DMS 273 treated with DMSO at 0.1 percent for 48 hours (cell line): ENCODE measurements at regions not wholly inside any gene's neighbourhood (a gene's known extent, or its start where the extent isn't known, plus 50 kb on each side); places are given as distances from the start of the nearest gene placed in this dataset.
"Not testable (repeated sequence)": the region's sequence is repeated elsewhere in the genome, so short reads cannot be mapped to it uniquely, and the experiment has no call there.

Experiments
- DNase-seq: peaks from one replicate; lab custom pipeline; 2025; lab: John Stamatoyannopoulos, UW

- DNase-seq: no peak
Observed at GRCh38 chr18:56443166-56443907, 195.1 kb downstream of the TXNL1 start.

DNA sequence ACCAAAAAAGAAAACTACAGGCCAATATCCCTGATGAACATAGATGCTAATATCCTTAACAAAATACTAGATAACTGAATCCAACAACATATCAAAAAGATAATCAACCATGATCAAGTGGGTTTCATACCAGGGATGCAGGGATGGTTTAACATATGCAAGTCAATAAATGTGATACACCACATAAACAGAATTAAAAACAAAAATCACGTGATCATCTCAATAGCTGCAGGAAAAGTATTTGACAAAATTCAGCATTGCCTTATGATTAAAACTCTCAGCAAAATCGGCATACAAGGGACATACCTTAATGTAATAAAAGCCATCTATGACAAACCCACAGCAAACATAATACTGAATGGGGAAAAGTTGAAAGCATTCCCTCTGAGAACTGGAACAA lies 199.9 kb downstream of the TXNL1 start:
- not testable (repeated sequence) for DNase-seq

GRCh38 chr18:56436651-56437050 lies 201.7 kb downstream of the TXNL1 start:
- no peak for DNase-seq

- DNase-seq: no peak
Observed at GRCh38 chr18:56433919-56434318, 204.5 kb downstream of the TXNL1 start.

- no peak for DNase-seq
Observed at GRCh38 chr18:56431551-56431950, 206.8 kb downstream of the TXNL1 start.

GRCh38 chr18:56423626-56424025 lies 214.8 kb downstream of the TXNL1 start:
- DNase-seq: no peak

DNA sequence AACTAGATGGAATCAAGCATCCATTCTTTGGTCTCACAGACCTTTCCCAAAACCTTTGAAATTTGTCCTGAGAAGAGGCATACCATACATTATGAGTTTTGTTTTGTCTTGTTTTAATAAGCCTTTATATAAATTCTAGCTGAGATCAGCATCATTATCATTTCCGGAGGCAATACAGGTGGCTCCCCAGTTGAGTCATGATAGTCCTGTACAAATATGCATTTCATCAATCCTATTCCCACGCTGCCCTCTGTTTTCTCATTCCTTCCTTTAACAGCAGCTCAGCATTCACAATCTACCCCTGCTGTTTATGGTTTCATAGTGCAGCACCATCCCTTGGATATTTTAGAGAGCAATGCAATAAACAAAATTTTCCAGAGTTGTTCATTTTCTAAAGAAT lies 216.7 kb downstream of the TXNL1 start:
- no peak for DNase-seq

DNA sequence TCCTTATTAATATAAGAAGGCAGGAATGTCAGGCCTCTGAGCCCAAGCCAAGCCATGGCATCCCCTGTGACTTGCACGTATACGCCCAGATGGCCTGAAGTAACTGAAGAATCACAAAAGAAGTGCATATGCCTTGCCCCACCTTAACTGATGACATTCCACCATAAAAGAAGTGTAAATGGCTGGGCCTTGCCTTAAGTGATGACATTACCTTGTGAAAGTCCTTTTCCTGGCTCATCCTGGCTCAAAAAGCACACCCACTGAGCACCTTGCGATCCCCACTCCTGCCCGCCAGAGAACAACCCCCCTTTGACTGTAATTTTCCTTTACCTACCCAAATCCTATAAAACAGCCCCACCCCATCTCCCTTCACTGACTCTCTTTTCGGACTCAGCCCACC lies 217.5 kb downstream of the TXNL1 start:
- DNase-seq: not testable (repeated sequence)

- DNase-seq: no peak
Observed at GRCh38 chr18:56414357-56414756, 224.0 kb downstream of the TXNL1 start.

DNA sequence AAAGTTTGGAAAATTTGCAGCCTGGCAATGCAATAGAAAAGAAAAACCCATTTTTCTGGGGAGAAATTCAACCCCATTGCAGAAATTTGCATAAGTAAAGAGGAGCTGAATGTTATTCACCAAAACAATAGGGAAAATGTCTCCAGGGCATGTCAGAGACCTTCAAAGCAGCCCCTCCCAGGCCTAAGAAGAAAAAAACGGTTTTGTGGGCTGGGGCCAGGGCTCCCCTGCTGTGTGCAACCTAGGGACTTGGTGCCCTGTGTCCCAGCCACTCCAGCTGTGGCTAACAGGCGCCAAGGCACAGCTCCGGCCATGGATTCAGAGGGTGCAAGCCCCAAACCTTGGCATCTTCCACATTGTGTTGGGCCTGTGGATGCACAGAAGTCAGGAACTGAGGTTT lies 224.5 kb downstream of the TXNL1 start:
- DNase-seq: no peak

DNA sequence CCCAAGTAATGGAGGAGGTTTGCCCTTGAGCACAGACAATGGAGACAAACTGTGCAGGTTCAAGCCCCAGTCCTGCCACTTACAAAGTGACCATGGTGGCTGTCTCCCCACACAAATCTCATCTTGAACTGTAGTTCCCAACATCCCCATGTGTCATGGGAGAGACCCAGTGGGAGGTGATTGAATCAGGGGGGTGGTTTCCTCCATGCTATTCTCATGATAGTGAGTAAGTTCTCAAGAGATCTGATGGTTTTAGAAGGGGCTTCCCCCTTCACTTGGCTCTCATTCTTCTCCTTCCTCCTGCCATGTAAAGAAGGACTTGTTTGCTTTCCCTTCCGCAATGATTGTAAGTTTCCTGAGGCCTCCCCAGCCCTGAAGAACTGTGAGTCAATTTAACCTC lies 225.4 kb downstream of the TXNL1 start:
- DNase-seq: no peak

GRCh38 chr18:56409736-56410135 lies 228.7 kb downstream of the TXNL1 start:
- DNase-seq: no peak

DNA sequence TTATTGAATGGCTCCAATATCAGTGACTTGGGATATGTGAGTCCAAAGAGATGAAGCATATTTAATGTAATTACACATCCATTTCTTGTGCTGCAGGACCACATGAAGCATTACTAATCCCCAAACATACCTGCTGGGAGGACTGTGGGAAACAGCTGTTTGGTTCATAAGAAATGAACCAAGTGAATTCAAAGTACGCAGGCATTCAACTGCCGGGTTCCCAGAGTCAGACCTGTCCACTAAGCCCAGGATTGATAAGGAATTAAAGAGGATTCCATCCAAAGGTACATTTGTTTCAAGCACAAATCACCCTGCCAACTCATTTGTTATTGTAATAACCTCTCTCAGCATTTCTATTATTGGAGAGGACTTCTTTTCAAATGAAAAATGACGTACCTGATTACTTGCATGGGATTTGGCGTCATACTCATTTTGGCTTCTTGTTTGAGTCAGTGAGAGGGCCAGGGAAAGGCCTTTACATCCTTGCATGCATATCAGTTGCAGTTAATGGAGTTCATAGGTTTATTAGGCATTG lies 230.7 kb downstream of the TXNL1 start:
- DNase-seq: no peak

- DNase-seq: no peak
Observed at GRCh38 chr18:56402872-56403516, 235.4 kb downstream of the TXNL1 start.

- DNase-seq: no peak
Observed at GRCh38 chr18:56393870-56394269, 244.5 kb downstream of the TXNL1 start.

DNA sequence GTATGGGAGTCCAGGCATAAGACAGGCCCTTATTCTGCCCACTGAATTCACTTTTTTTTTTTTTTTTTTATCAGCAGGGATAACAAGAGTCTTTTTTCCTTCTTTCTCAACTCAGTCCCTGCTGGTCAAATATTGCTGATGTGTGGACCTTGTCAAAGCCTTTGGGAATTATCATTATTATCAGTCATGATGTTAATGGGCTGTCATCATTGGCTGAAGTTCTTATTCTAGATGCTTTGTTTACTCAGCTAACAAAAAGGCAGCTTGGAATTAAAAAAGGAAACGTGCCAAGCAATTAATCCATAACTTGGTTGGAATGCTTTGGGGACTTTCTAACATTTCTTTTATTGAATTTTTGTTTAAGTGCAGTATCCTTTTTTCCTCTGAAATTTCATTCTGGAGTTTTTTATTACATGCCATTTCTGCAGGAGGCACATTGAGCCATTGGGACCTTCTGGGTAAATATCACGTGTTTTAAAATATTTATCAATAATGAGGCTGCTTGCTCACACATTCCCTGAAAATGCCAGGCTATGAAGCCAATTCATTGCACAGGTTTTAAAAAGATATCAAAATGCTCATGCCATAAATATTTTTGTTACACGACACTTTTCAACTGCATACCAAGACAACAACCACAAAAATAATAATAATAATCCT lies 246.3 kb downstream of the TXNL1 start:
- DNase-seq: no peak

GRCh38 chr18:56390626-56391025 lies 247.8 kb downstream of the TXNL1 start:
- no peak for DNase-seq

GRCh38 chr18:56389190-56389589 lies 249.2 kb downstream of the TXNL1 start:
- DNase-seq: no peak

DNA sequence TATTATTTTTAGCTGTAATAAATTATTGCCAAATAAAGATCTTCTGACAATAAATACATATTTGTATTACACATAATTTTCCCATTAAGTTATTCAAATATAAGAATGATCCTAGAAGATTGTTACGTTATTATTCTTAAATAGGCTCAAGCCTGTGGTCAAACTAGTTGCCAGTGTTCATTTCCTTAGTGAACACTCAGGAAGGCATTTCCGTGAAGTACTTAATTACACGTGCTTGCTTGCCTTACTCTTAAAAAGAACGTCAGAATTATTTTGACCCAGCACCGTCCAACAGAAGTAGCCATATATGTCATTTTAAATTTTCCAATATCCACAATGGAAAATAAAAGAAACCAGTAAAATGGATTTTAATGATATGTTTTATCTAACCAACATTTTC lies 249.8 kb downstream of the TXNL1 start:
- no peak for DNase-seq

DNA sequence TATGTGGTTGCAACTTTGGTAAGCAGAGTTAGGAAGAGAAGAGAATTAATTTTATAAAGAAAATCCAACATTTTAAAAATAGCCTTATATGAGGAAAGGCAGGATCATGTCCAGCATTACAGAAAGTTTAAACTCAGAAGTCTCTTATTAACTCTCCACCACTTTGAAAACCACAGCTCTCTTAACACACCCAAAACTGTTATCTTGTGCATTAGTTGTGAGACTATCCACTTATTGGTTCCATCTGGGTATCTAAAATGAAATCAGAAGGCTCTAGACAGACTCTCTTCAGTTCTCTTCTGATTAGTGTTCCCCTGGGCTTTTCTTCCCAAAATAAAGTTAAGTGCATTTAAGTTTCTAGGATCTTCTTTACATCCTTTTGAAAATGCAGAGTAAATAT lies 251.5 kb downstream of the TXNL1 start:
- no peak for DNase-seq

DNA sequence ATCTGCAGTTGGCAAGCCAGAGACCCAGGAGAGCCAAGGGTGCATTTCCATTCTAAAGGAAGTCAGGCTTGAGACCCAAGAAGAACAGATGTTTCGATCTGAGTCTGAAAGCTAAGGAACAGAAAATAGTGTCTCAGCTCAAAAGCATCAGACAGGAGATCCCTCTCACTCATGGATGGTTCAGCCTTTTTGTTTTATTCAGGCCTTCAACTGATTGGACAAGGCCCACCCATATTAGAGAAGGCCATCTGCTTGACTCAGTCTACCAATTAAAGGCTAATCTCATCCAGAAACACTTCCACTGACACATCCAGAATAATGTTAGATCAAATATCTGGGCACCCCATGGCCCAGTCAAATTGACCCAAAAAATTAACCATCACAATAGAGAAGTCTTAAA lies 255.0 kb downstream of the TXNL1 start:
- DNase-seq: no peak

DNA sequence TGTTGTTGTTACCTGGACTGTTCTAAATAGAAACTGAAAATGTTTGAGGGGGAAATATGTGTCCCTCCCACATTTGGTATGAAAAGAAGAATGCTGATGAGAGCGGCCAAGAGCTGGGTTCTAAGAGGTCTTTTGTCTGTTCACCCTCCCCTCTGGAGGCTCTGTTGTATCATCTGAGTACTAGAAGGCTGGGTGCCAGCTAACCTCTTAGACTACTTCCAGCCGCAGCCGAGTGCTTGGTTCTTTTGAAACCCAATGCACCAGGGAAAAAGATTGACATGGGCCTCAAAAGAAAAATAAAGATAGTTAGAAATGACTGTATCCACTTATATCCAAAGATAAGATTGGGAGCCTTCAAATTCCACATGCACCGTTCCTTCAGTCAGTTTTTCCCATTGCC lies 255.9 kb downstream of the TXNL1 start:
- no peak for DNase-seq

GRCh38 chr18:56381196-56381595 lies 257.2 kb downstream of the TXNL1 start:
- no peak for DNase-seq
